GM19351 (cell line): ENCODE measurements at regions not wholly inside any gene's neighbourhood (a gene's known extent, or its start where the extent isn't known, plus 50 kb on each side); places are given as distances from the start of the nearest gene placed in this dataset.

Experiments used
- ATAC-seq: cut with Tn5 transposase; IDR thresholded peaks from one replicate; pipeline ENCODE4 v1.9.1; 2021; ENCODE audit warnings: mild to moderate bottlenecking, moderate library complexity; ENCODE audit not compliant: unreplicated experiment

- no peak for ATAC-seq
Measured at GRCh38 chr13:32859707-32860292, 156.4 kb upstream of the KL start.

GRCh38 chr13:32861304-32861703, 154.9 kb upstream of the KL start:
- ATAC-seq, result no peak

- ATAC-seq, result no peak
Measured at GRCh38 chr13:32863596-32863995, 152.6 kb upstream of the KL start.

GRCh38 chr13:32866921-32867320, 149.3 kb upstream of the KL start:
- no peak for ATAC-seq

GRCh38 chr13:32877491-32877890, 138.7 kb upstream of the KL start:
- no peak for ATAC-seq

GRCh38 chr13:32878163-32878562, 138.1 kb upstream of the KL start:
- no peak for ATAC-seq

- no peak for ATAC-seq
Measured at GRCh38 chr13:32880636-32881035, 135.6 kb upstream of the KL start.

GRCh38 chr13:32881074-32881776, 135.0 kb upstream of the KL start:
- ATAC-seq, result no peak

- ATAC-seq, result no peak
Measured at GRCh38 chr13:32881777-32882145, 134.5 kb upstream of the KL start.

- no peak for ATAC-seq
Measured at GRCh38 chr13:32882691-32883090, 133.5 kb upstream of the KL start.

GRCh38 chr13:32883474-32883873, 132.7 kb upstream of the KL start:
- ATAC-seq, result no peak

- ATAC-seq, result no peak
Measured at GRCh38 chr13:32887617-32888016, 128.6 kb upstream of the KL start.

- ATAC-seq, result no peak
Measured at GRCh38 chr13:32889986-32890565, 126.1 kb upstream of the KL start.

- ATAC-seq, result no peak
Measured at GRCh38 chr13:32893176-32893575, 123.0 kb upstream of the KL start.

- ATAC-seq, result no peak
Measured at GRCh38 chr13:32894589-32895001, 121.6 kb upstream of the KL start.

- ATAC-seq, result no peak
Measured at GRCh38 chr13:32895296-32895695, 120.9 kb upstream of the KL start.

- no peak for ATAC-seq
Measured at GRCh38 chr13:32897296-32897695, 118.9 kb upstream of the KL start.

GRCh38 chr13:32902029-32902780, 114.0 kb upstream of the KL start:
- no peak for ATAC-seq

GRCh38 chr13:32902874-32903273, 113.3 kb upstream of the KL start:
- ATAC-seq, result no peak

GRCh38 chr13:32903720-32904119, 112.5 kb upstream of the KL start:
- no peak for ATAC-seq

- no peak for ATAC-seq
Measured at GRCh38 chr13:32904266-32904665, 112.0 kb upstream of the KL start.
